Neural cell (in vitro differentiated cells): ENCODE measurements at regions not wholly inside any gene's neighbourhood (a gene's known extent, or its start where the extent isn't known, plus 50 kb on each side); places are given as distances from the start of the nearest gene placed in this dataset.

Experiments used
- POLR2AphosphoS5 ChIP-seq: IDR thresholded peaks from 2 replicates; pipeline ENCODE4 v1.6.1; 2012
- RAD21 ChIP-seq: fragments of 450-650 bp; conservative IDR thresholded peaks from 2 replicates; pipeline ENCODE4 v1.6.1; 2014; ENCODE audit warnings: antibody characterized with exemption, mild to moderate bottlenecking, moderate library complexity
- TF ChIP-seq, protein P1 (sequence below): fragments of 450-650 bp; IDR thresholded peaks from 2 replicates; pipeline ENCODE4 v1.5.1; 2014; ENCODE audit warnings: antibody characterized with exemption, mild to moderate bottlenecking, moderate library complexity; ENCODE audit not compliant: poor library complexity, severe bottlenecking
- TF ChIP-seq, protein P2 (sequence below): IDR thresholded peaks from 2 replicates; pipeline ENCODE4 v1.6.1; 2012; ENCODE audit warnings: borderline replicate concordance

DNA sequence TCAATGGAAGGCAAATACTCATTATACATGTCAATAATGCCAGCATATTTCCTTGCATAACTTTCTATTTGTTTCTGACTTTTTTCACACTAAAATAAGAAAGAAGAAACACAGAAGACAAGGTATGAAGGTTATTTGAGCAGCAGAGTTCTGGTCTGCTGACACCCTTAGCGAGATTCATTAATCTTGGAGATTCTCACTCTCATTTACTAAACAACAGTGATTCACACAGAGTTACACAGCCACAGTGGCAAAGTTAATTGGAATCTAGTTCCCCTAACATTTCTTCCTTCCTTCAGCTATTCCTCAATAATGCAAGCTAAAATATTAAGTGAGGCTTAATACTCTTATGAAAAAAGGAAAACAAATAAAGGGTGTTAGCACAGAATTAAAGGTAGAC lies 1044.0 kb downstream of the IGSF11 start:
- TF ChIP-seq POLR2AphosphoS5 (no peak), RAD21 (no peak)
- TF ChIP-seq, protein P1, sequence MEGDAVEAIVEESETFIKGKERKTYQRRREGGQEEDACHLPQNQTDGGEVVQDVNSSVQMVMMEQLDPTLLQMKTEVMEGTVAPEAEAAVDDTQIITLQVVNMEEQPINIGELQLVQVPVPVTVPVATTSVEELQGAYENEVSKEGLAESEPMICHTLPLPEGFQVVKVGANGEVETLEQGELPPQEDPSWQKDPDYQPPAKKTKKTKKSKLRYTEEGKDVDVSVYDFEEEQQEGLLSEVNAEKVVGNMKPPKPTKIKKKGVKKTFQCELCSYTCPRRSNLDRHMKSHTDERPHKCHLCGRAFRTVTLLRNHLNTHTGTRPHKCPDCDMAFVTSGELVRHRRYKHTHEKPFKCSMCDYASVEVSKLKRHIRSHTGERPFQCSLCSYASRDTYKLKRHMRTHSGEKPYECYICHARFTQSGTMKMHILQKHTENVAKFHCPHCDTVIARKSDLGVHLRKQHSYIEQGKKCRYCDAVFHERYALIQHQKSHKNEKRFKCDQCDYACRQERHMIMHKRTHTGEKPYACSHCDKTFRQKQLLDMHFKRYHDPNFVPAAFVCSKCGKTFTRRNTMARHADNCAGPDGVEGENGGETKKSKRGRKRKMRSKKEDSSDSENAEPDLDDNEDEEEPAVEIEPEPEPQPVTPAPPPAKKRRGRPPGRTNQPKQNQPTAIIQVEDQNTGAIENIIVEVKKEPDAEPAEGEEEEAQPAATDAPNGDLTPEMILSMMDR, result no peak
- TF ChIP-seq, protein P2, sequence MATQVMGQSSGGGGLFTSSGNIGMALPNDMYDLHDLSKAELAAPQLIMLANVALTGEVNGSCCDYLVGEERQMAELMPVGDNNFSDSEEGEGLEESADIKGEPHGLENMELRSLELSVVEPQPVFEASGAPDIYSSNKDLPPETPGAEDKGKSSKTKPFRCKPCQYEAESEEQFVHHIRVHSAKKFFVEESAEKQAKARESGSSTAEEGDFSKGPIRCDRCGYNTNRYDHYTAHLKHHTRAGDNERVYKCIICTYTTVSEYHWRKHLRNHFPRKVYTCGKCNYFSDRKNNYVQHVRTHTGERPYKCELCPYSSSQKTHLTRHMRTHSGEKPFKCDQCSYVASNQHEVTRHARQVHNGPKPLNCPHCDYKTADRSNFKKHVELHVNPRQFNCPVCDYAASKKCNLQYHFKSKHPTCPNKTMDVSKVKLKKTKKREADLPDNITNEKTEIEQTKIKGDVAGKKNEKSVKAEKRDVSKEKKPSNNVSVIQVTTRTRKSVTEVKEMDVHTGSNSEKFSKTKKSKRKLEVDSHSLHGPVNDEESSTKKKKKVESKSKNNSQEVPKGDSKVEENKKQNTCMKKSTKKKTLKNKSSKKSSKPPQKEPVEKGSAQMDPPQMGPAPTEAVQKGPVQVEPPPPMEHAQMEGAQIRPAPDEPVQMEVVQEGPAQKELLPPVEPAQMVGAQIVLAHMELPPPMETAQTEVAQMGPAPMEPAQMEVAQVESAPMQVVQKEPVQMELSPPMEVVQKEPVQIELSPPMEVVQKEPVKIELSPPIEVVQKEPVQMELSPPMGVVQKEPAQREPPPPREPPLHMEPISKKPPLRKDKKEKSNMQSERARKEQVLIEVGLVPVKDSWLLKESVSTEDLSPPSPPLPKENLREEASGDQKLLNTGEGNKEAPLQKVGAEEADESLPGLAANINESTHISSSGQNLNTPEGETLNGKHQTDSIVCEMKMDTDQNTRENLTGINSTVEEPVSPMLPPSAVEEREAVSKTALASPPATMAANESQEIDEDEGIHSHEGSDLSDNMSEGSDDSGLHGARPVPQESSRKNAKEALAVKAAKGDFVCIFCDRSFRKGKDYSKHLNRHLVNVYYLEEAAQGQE, result no peak
